ENCODE measurements at regions not wholly inside any gene's neighbourhood (a gene's known extent, or its start where the extent isn't known, plus 50 kb on each side); places are given as distances from the start of the nearest gene placed in this dataset.

- no peak overlapping the region for H3K27ac ChIP-seq
- TF ChIP-seq, protein P1, sequence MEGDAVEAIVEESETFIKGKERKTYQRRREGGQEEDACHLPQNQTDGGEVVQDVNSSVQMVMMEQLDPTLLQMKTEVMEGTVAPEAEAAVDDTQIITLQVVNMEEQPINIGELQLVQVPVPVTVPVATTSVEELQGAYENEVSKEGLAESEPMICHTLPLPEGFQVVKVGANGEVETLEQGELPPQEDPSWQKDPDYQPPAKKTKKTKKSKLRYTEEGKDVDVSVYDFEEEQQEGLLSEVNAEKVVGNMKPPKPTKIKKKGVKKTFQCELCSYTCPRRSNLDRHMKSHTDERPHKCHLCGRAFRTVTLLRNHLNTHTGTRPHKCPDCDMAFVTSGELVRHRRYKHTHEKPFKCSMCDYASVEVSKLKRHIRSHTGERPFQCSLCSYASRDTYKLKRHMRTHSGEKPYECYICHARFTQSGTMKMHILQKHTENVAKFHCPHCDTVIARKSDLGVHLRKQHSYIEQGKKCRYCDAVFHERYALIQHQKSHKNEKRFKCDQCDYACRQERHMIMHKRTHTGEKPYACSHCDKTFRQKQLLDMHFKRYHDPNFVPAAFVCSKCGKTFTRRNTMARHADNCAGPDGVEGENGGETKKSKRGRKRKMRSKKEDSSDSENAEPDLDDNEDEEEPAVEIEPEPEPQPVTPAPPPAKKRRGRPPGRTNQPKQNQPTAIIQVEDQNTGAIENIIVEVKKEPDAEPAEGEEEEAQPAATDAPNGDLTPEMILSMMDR (conservative IDR thresholded peaks at IDR 0.05), result no peak
Measured at GRCh38 chr21:43276811-43277210, 108.0 kb downstream of the CRYAA start.

GRCh38 chr21:43275421-43276211 lies 106.8 kb downstream of the CRYAA start:
- TF ChIP-seq, protein P1 (conservative IDR thresholded peaks at IDR 0.05), result no peak
- H3K27ac ChIP-seq, result no peak overlapping the region

- TF ChIP-seq, protein P1 (conservative IDR thresholded peaks at IDR 0.05), result no peak
- no peak overlapping the region for H3K27ac ChIP-seq
Measured at GRCh38 chr21:43274946-43275310, 106.1 kb downstream of the CRYAA start.

DNA sequence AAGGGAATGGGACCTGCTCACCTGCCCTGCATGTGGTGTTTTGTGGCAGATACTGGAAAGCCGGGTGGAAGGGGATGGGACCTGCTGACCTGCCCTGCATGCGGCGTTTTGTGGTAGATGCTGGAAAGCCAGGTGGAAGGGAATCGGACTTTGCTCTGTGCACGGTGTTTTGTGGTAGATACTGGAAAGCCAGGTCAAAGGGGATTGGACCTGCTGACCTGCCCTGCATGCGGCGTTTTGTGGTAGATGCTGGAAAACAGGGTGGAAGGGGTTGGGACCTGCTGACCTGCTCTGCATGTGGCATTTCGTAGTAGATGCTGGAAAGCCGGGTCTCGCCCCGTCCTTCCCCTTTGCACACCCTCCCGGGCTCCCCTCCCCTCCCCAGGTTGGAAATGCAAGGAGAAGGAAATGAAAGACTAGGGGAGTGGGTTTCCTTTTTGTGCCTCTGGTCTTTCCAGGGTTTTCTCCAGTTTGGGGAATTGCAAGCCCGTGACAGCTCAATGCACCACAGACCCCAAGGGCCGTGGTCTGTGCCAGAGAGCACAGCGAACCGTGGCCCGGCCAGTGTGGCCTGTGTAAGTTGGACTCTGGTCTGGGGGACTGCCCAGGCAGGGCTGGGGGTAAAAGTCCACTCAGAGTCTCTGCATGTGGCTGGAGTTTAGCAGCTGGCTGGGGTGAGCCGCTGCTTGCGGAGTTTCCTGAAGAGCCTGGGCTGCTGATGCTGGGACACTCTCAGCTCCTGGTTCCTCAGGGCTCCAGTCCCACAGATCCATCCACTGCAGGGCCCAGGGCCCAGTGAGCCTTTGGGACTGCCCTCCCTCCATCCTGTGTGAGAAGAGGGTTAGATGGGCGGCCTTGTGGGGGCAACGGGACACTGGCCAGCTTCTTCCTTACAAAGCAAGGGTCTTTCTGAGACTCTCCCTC lies 105.5 kb downstream of the CRYAA start:
- no peak overlapping the region for H3K27ac ChIP-seq
- TF ChIP-seq, protein P1 (conservative IDR thresholded peaks at IDR 0.05), result no peak

DNA sequence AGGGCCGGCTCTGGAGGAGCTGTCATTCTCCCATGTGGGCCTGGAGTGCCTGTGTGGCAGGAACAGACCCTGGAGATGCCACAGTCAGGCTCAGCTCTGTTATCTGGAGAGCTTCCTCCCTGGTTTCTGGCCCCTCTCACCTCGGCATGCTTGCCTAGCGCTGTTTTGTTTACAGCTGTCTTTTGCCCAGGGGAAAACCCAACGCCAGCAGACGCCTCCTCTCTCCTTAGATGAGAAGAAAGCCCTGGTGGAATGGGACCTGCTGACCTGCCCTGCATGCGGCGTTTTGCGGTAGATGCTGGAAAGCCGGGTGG lies 104.9 kb downstream of the CRYAA start:
- TF ChIP-seq, protein P1 (conservative IDR thresholded peaks at IDR 0.05), result no peak
- no peak overlapping the region for H3K27ac ChIP-seq

DNA sequence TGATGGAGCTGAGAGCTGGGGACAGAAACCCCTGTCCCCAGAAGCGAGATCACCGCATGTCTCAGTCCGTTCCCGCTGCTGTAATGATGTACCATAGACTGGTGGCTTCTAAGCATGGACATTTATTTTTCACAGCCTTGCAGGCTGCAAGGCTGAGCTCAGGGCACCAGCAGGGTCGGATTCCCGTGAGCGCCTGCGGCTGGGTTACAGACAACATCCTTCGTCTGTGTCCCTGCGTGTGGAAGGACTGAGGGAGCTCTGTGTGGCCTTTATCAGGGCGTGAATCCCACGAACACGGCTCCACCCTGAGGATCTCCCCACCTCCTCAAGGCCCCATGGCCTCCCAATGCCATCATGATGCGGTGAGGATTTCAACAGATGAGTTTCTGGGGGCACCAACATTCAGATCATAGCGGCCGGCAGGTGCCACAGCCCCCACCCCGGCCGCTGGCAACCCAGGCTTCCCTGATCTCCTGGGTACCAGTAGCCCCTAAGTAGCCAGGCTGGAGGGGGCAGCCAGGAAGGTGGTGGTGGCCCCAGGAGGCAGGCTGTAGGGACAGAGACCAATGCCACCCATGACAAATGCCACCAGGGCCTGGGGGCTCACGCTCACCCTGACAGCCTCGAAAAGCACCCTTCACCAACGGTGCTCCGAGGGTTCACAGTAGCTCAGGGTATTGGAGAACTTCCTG lies 104.4 kb downstream of the CRYAA start:
- TF ChIP-seq, protein P1 (conservative IDR thresholded peaks at IDR 0.05), result no peak
- no peak overlapping the region for H3K27ac ChIP-seq

GRCh38 chr21:43272591-43272990 lies 103.8 kb downstream of the CRYAA start:
- TF ChIP-seq, protein P1 (conservative IDR thresholded peaks at IDR 0.05), result no peak
- H3K27ac ChIP-seq, result no peak overlapping the region

Measured in VCaP (cell line).